Stimulated activated naive CD4-positive, alpha-beta T cell (primary cell): ENCODE measurements at regions not wholly inside any gene's neighbourhood (a gene's known extent, or its start where the extent isn't known, plus 50 kb on each side); places are given as distances from the start of the nearest gene placed in this dataset.

Experiments
- DNase-seq, 6 experiments: peaks; one replicate each; lab custom pipeline; 2025; lab: John Stamatoyannopoulos, UW

GRCh38 chr2:5482929-5483331 is 209.3 kb upstream of the SOX11 start:
- DNase-seq, result no peak

DNA sequence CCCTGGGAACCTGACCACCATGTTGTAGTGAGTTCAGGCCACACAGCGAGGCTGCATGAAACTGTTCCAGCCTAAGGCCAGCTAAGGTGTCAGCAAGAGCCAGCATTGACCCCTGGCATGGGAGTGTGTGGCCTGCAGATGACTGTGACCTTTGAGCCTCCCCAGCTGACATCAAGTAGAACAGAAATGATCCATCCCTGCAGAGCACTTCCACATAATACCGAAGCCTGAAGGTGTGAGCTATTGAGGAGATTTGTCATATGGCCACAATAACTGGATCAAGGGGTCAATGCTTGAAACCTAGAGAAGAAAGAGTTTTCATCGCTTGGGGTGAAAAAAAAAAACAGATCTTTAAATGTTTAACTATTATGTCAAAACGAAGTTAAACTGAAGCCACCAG is 207.3 kb upstream of the SOX11 start:
- DNase-seq, result no peak

GRCh38 chr2:5491523-5491922 is 200.7 kb upstream of the SOX11 start:
- no peak for DNase-seq

DNA sequence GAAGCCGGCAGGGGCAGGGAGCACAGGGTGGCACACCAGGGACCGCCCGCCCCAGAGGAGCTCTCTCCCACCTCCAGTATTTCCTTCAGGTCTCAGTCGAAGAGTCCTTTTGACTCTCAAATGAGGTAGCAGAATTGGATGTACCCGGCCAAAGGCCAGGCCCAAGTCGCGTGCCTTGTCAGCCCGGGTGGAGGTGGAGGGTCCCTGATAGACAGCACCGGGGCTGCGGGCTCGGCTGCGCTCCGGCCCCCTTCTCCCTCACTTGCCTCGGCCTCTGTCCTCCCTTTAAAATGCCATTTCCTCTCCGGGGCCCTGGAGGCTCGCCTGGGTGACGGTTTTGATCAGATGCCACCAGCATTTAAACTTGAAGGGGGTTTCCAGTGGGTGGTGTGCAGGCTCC is 198.9 kb upstream of the SOX11 start:
- DNase-seq, result no peak

- DNase-seq, result no peak
These were observed 198.0 kb upstream of the SOX11 start for GRCh38 chr2:5494212-5494611.

GRCh38 chr2:5495586-5495985 is 196.6 kb upstream of the SOX11 start:
- no peak for DNase-seq

DNA sequence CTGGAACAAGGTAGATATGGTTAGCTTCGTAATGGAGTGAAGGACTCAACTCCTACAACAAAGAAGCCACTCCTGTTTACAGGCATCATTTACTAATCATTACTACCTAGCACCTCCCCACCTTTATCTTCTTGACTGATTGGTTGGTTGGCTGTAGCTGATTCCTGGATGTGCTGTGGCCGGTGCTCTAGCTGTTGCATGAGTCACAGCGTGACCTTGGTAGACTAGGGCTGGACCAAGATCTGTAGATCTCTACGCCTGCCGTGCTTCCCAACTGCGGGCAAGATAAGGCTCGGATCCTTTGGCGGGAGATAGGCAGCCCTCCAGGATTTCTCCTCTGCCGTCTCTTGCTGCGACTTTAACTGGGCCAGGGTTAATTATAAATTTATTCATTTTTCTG is 194.3 kb upstream of the SOX11 start:
- no peak for DNase-seq

DNA sequence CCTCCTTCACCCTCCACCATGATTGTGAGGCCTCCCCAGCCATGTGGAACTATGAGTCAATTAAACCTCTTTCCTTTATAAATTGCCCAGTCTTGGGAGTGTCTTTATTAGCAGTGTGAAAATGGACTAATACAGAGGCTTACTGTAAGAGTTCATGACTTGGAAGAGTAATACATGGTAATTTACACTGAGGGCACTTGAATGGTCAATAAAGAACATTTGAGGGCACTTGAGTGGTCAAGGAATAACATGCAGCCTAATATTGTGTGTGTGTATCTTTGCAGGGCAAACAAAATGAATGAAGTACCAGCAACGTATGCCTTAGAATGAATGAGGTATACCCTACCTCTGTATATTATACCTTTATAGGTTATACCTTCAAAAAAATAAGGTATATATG is 190.4 kb upstream of the SOX11 start:
- DNase-seq, result no peak

DNA sequence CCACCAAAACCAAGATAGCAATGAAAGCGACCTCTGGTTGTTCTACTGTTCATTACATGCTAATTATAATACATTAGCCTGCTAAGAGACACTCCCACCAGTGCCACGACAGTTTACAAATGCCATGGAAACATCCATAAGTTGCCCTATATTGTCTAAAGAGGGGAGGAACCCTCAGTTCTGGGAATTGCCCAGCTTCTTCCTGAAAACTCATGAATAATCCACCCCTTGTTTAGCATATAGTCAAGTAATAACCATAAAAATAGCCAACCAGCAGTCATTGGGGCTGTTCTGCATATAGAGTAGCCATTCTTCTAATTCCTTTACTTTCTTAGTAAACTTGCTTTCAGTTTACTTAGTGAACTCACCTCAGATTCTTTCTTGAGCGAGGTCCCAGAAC is 189.8 kb upstream of the SOX11 start:
- no peak for DNase-seq

- DNase-seq, result no peak
These were observed 187.4 kb upstream of the SOX11 start for GRCh38 chr2:5504756-5505155.

DNA sequence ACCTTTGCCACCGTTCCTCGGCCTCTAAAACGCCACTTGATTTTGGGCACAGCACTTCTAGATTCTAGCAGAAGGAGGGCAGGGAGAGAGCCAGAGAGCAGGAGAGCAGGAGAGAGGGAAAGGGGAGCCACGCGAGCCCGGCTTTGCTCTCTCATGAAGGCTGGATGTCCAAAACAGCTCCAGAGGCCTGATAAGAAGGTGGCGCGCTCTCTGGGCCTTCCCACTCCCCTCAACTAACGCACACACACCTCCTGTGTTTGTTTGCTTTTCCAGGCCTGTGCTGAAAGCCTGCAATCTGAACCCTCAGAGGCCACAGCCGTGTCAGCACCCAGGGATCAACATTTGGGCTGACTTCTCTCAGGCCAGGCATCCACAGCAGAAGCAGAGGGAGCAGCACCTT is 184.8 kb upstream of the SOX11 start:
- no peak for DNase-seq

- no peak for DNase-seq
These were observed 182.8 kb upstream of the SOX11 start for GRCh38 chr2:5509362-5509761.

GRCh38 chr2:5510082-5510481 is 182.1 kb upstream of the SOX11 start:
- no peak for DNase-seq

- DNase-seq, result no peak
These were observed 176.5 kb upstream of the SOX11 start for GRCh38 chr2:5515693-5516092.

GRCh38 chr2:5519286-5519685 is 172.9 kb upstream of the SOX11 start:
- DNase-seq, result no peak

DNA sequence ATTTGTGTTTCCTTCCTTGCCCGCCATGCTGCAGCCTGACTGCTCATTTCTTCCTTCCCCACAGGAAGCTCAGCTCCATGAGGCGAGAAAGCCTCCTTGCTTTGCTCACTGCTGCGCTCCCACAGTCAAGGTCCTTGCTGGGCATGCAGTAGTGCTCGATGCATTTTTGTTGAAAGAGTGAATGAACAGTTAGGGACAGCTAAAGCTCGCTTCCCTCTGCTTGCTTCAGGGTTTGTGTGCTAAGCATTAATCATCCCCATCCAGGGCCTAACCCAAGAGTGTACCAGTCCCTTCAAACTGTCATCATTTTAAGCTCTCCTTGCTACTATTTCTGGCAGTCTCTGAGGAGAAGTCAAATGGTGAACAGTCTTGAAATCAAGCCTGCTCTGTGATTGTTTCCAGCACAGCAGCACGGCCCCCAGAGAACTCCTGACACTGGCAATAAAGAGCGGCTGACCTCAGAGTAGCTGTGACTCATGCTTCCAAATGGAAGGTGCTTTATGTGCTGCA is 171.7 kb upstream of the SOX11 start:
- no peak for DNase-seq

DNA sequence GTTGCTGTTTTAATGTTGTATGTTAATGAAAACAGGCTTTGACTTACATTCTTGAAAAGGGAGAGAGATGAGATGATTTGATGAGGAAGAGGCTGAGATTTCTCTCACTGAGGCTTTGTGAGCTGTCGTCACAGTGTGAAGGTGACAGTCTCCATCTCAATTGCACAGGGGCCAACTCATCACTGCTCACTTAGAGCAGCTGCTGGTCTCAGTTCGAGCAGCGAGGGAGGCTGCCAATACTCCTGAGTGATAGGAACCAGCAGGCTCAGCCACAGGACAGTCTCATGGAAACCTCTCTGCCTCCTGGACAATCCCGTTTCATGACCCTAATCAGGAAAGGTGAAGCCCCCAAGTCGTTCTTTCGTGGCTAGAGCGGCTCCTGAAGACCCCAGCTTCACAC is 170.7 kb upstream of the SOX11 start:
- DNase-seq, result no peak

- DNase-seq, result no peak
These were observed 167.6 kb upstream of the SOX11 start for GRCh38 chr2:5524551-5524950.

DNA sequence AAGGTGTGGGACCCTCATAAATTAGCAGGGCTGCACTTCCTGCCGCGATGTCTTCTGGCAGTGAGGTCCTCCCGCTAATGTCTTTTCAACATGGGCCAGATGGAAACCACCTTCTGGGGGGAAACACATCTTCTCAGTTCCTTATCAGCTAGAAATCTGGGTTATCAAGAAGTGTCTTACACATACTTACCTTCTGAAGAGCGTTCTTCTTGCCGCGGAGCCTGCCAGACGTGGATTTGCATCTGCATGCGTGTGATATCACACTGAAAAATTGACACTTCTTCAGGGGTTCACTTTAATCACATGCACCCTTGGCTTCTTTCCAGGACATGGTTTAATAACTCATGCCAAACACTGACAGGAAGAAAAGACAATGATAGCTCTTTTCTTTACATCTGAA is 163.5 kb upstream of the SOX11 start:
- DNase-seq, result no peak

- no peak for DNase-seq
These were observed 162.0 kb upstream of the SOX11 start for GRCh38 chr2:5530011-5530696.

GRCh38 chr2:5535301-5535700 is 156.9 kb upstream of the SOX11 start:
- no peak for DNase-seq

GRCh38 chr2:5537180-5537688 is 154.9 kb upstream of the SOX11 start:
- DNase-seq, result no peak

DNA sequence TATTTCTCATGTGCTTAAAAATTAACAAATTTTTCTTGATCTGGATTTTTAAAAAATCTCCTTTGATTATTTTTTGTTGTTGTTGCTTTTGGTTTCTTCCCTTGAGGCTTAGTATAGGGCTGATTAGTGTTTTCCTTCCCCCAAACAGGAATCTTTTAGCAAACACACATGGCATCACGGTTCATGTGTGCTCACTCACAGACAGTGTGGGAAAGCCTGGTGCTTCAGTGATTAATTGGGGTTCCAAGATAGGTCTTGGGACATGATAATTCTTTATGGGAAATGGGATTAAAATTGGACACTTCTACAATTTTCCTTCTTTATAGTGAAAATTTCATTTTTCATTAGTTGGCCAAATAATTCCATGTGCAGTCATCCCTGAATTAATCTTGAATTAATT is 153.9 kb upstream of the SOX11 start:
- no peak for DNase-seq

GRCh38 chr2:5538772-5539171 is 153.4 kb upstream of the SOX11 start:
- DNase-seq, result no peak
